Amygdala (tissue), 56 donors: ENCODE measurements at regions not wholly inside any gene's neighbourhood (a gene's known extent, or its start where the extent isn't known, plus 50 kb on each side); places are given as distances from the start of the nearest gene placed in this dataset.

ENCODE experiments used
- DNase-seq, 56 donors: peaks; one replicate each; lab custom pipeline; 2025; lab: John Stamatoyannopoulos, UW

GRCh38 chr1:5751833-5752745 is 240.1 kb downstream of the NPHP4 start:
- DNase-seq = no peak

GRCh38 chr1:5751163-5751540 is 241.1 kb downstream of the NPHP4 start:
- no peak for DNase-seq

- DNase-seq = no peak
Measured at GRCh38 chr1:5750186-5751162, 241.8 kb downstream of the NPHP4 start.

GRCh38 chr1:5748286-5749225 is 243.7 kb downstream of the NPHP4 start:
- no peak for DNase-seq

- DNase-seq = no peak
Measured at GRCh38 chr1:5747426-5748285, 244.6 kb downstream of the NPHP4 start.

GRCh38 chr1:5746611-5747425 is 245.4 kb downstream of the NPHP4 start:
- DNase-seq = no peak

GRCh38 chr1:5745800-5746610 is 246.2 kb downstream of the NPHP4 start:
- DNase-seq = peak in 49 of 56 donors; percentile 13 to 75 (median 41)

- peak in 41 of 56 donors; percentile 10 to 81 (median 55) for DNase-seq
Measured at GRCh38 chr1:5744911-5745799, 247.1 kb downstream of the NPHP4 start.

GRCh38 chr1:5744341-5744740 is 247.9 kb downstream of the NPHP4 start:
- DNase-seq = no peak

GRCh38 chr1:5743435-5744095 is 248.7 kb downstream of the NPHP4 start:
- DNase-seq = no peak

- DNase-seq = no peak
Measured at GRCh38 chr1:5742801-5743200, 249.4 kb downstream of the NPHP4 start.

- no peak for DNase-seq
Measured at GRCh38 chr1:5742032-5742431, 250.2 kb downstream of the NPHP4 start.

- DNase-seq = no peak
Measured at GRCh38 chr1:5740865-5741860, 251.1 kb downstream of the NPHP4 start.

- DNase-seq = no peak
Measured at GRCh38 chr1:5740450-5740849, 251.8 kb downstream of the NPHP4 start.
